SK-N-SH (cell line): ENCODE measurements at regions not wholly inside any gene's neighbourhood (a gene's known extent, or its start where the extent isn't known, plus 50 kb on each side); places are given as distances from the start of the nearest gene placed in this dataset.

Experiments used
- CTCF ChIA-PET: fragments of 300-600, 350-600 bp; formaldehyde crosslinking; extraction: SDS; loops from one replicate; lab custom pipeline; 2021; lab: Yijun Ruan, JAX
- POLR2A ChIA-PET: fragments of 350-600 bp; sonication (Branson Sonifier 250); formaldehyde crosslinking; extraction: SDS; loops from one replicate; lab custom pipeline; 2020; ENCODE audit warnings: antibody characterized with exemption, inconsistent platforms; lab: Yijun Ruan, JAX
- DNase-seq: peaks from one replicate; pipeline ENCODE4 v3.0.0; 2012
- H2AFZ ChIP-seq: fragments of 200-600 bp; sonication (generic); 2 replicates; pipeline ENCODE4 v1.8.1; 2016; ENCODE audit warnings: antibody characterized with exemption, mild to moderate bottlenecking, low read depth
- H3F3A ChIP-seq: fragments of 200-600 bp; sonication (generic); replicated peaks from 2 replicates; pipeline ENCODE3; 2016; ENCODE audit warnings: antibody characterized with exemption, mild to moderate bottlenecking; ENCODE audit not compliant: insufficient read depth
- H3K27ac ChIP-seq, 2 experiments: fragments of 200-500 bp in 1 of 2; fragments of 200-600 bp in 1 of 2; sonication (Bioruptor generic) in 1 of 2; sonication (generic), shearing (Covaris generic) in 1 of 2; 2 replicates each; pipeline versions ENCODE4 v1.5.1 to v1.6.1; 2014 to 2016; ENCODE audit warnings: low read depth in 2 of 2, inconsistent platforms in 1 of 2, low read length in 1 of 2, mild to moderate bottlenecking in 1 of 2, mixed read lengths in 1 of 2
- H3K27me3 ChIP-seq: fragments of 200-600 bp; sonication (generic), shearing (Covaris generic); 2 replicates; pipeline ENCODE4 v1.6.1; 2016; ENCODE audit warnings: mixed run types; ENCODE audit not compliant: insufficient read depth
- H3K36me3 ChIP-seq, 2 experiments: fragments of 200-500 bp in 1 of 2; fragments of 200-600 bp in 1 of 2; sonication (Bioruptor generic) in 1 of 2; sonication (generic) in 1 of 2; replicated peaks in 1 of 2; 2 replicates each; pipeline versions ENCODE3 to v1.5.1; 2014 to 2016; ENCODE audit warnings: low read length in 1 of 2, mild to moderate bottlenecking in 1 of 2; ENCODE audit not compliant: insufficient read depth in 2 of 2, control insufficient read depth in 1 of 2
- H3K4me1 ChIP-seq, 2 experiments: fragments of 200-500 bp in 1 of 2; fragments of 200-600 bp in 1 of 2; sonication (Bioruptor generic) in 1 of 2; sonication (generic), shearing (Covaris generic) in 1 of 2; 2 replicates each; pipeline versions ENCODE4 v1.5.1 to v1.6.1; 2014 to 2016; ENCODE audit warnings: low read depth in 1 of 2, low read length in 1 of 2, mixed run types in 1 of 2; ENCODE audit not compliant: insufficient read depth in 2 of 2, control insufficient read depth in 1 of 2
- H3K4me2 ChIP-seq: fragments of 200-600 bp; sonication (generic), shearing (Covaris generic); 2 replicates; pipeline ENCODE4 v1.6.1; 2017; ENCODE audit warnings: mixed run types
- H3K4me3 ChIP-seq, 2 experiments: fragments of 200-500 bp in 1 of 2; fragments of 200-600 bp in 1 of 2; sonication (Bioruptor generic) in 1 of 2; sonication (generic), shearing (Covaris generic) in 1 of 2; 2 replicates each; pipeline versions ENCODE4 v1.5.1 to v1.8.1; 2014 to 2016; ENCODE audit warnings: low read depth in 2 of 2, inconsistent platforms in 1 of 2, low read length in 1 of 2, mild to moderate bottlenecking in 1 of 2, mixed read lengths in 1 of 2, moderate library complexity in 1 of 2
- H3K79me2 ChIP-seq: fragments of 200-600 bp; sonication (generic); 2 replicates; pipeline ENCODE4 v1.8.1; 2017; ENCODE audit warnings: mild to moderate bottlenecking; ENCODE audit not compliant: insufficient read depth
- H3K9ac ChIP-seq: fragments of 200-600 bp; sonication (generic); 2 replicates; pipeline ENCODE4 v1.6.1; 2017; ENCODE audit warnings: mixed run types
- H3K9me2 ChIP-seq: fragments of 200-600 bp; sonication (generic); 2 replicates; pipeline ENCODE4 v1.6.1; 2017; ENCODE audit warnings: mixed run types
- H3K9me3 ChIP-seq: fragments of 200-600 bp; sonication (generic); 2 replicates; pipeline ENCODE4 v1.6.1; 2017; ENCODE audit warnings: mixed run types, mild to moderate bottlenecking, moderate library complexity
- H4K20me1 ChIP-seq: fragments of 200-600 bp; sonication (generic); 2 replicates; pipeline ENCODE4 v1.6.1; 2017; ENCODE audit warnings: mild to moderate bottlenecking, mixed run types; ENCODE audit not compliant: insufficient read depth
- FOXM1 ChIP-seq: IDR thresholded peaks from 2 replicates; pipeline ENCODE4 v1.4.0; 2012; ENCODE audit warnings: low read depth, mild to moderate bottlenecking
- GABPA ChIP-seq: IDR thresholded peaks from 2 replicates; pipeline ENCODE4 v1.4.0; 2012; ENCODE audit warnings: low read depth, mild to moderate bottlenecking
- MEF2A ChIP-seq: IDR thresholded peaks from 2 replicates; pipeline ENCODE4 v1.4.0; 2012; ENCODE audit warnings: low read depth, borderline replicate concordance
- MXI1 ChIP-seq: IDR thresholded peaks from 2 replicates; pipeline ENCODE4 v1.6.1; 2012; ENCODE audit warnings: mild to moderate bottlenecking, low read depth, low read length, improper control_type of control experiment
- NFIC ChIP-seq: IDR thresholded peaks from 2 replicates; pipeline ENCODE4 v1.4.0; 2012; ENCODE audit warnings: borderline replicate concordance
- NRF1 ChIP-seq: IDR thresholded peaks from 2 replicates; pipeline ENCODE4 v1.6.1; 2012; ENCODE audit warnings: low read depth, mild to moderate bottlenecking, low read length
- POLR2AphosphoS5 ChIP-seq: IDR thresholded peaks from 2 replicates; pipeline ENCODE4 v1.6.1; 2012; ENCODE audit warnings: low read depth, low read length
- RCOR1 ChIP-seq: fragments of 150-350 bp; IDR thresholded peaks from 2 replicates; pipeline ENCODE4 v1.6.1; 2017; ENCODE audit warnings: antibody characterized with exemption, low read length
- RFX5 ChIP-seq: IDR thresholded peaks from 2 replicates; pipeline ENCODE4 v1.6.1; 2012; ENCODE audit warnings: mild to moderate bottlenecking, improper control_type of control experiment, low read length
- SIN3A ChIP-seq: IDR thresholded peaks from 2 replicates; pipeline ENCODE4 v1.6.1; 2012; ENCODE audit warnings: low read depth, mild to moderate bottlenecking, low read length, moderate library complexity, borderline replicate concordance
- USF2 ChIP-seq: fragments of 150-350 bp; IDR thresholded peaks from 2 replicates; pipeline ENCODE4 v1.6.1; 2017; ENCODE audit warnings: antibody characterized with exemption, low read length, low read depth, borderline replicate concordance
- YY1 ChIP-seq: IDR thresholded peaks from 2 replicates; pipeline ENCODE4 v1.4.0; 2012; ENCODE audit warnings: low read depth, mild to moderate bottlenecking
- ZBTB33 ChIP-seq: IDR thresholded peaks from 2 replicates; pipeline ENCODE4 v1.4.0; 2012; ENCODE audit warnings: low read depth, borderline replicate concordance
- WGBS: methylation state at CpG from one replicate; pipeline ENCODE4 v1.1.6; 2017; ENCODE audit warnings: low lambda C conversion rate; 5-methylcytosine and 5-hydroxymethylcytosine counted together
- TF ChIP-seq, protein P1 (sequence below): fragments of 200-600 bp; sonication (generic); IDR thresholded peaks from 2 replicates; pipeline ENCODE4 v1.6.1; 2017; ENCODE audit warnings: antibody characterized with exemption, mild to moderate bottlenecking, moderate library complexity
- TF ChIP-seq, protein P2 (sequence below): fragments of 150-350 bp; IDR thresholded peaks from 2 replicates; pipeline ENCODE4 v1.6.1; 2016; ENCODE audit warnings: mild to moderate bottlenecking, low read depth, low read length
- TF ChIP-seq, protein P3 (sequence below): IDR thresholded peaks from 2 replicates; pipeline ENCODE4 v1.4.0; 2012; ENCODE audit warnings: low read depth

DNA sequence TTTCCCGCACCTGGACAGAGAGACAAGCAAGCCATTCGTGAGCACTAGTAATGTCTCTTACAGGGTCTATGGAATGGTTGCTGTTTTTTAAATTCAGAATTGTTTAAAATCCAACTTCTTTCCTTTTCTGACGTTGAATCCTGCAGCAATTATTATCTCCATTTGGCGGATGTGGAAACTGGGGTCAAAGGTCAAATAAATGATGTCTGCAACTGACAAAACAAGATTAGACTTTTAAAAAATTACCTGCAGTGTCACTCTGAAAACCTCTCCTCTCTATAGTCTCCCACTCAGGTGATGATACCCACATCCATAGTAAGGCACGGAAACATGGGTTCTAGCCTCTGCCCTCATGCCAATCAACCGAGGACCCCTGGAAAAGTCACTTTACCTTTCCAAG lies 142.7 kb upstream of the SMIM23 start (continued):
- no peak for TF ChIP-seq ZBTB33
- TF ChIP-seq NFIC: no peak
- TF ChIP-seq FOXM1: no peak
- no peak for TF ChIP-seq SIN3A
- no peak for TF ChIP-seq NRF1
- no peak for TF ChIP-seq GABPA
- no peak for TF ChIP-seq RCOR1
- no peak for TF ChIP-seq MEF2A
- TF ChIP-seq, protein P1, sequence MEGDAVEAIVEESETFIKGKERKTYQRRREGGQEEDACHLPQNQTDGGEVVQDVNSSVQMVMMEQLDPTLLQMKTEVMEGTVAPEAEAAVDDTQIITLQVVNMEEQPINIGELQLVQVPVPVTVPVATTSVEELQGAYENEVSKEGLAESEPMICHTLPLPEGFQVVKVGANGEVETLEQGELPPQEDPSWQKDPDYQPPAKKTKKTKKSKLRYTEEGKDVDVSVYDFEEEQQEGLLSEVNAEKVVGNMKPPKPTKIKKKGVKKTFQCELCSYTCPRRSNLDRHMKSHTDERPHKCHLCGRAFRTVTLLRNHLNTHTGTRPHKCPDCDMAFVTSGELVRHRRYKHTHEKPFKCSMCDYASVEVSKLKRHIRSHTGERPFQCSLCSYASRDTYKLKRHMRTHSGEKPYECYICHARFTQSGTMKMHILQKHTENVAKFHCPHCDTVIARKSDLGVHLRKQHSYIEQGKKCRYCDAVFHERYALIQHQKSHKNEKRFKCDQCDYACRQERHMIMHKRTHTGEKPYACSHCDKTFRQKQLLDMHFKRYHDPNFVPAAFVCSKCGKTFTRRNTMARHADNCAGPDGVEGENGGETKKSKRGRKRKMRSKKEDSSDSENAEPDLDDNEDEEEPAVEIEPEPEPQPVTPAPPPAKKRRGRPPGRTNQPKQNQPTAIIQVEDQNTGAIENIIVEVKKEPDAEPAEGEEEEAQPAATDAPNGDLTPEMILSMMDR: no peak
- TF ChIP-seq, protein P2, sequence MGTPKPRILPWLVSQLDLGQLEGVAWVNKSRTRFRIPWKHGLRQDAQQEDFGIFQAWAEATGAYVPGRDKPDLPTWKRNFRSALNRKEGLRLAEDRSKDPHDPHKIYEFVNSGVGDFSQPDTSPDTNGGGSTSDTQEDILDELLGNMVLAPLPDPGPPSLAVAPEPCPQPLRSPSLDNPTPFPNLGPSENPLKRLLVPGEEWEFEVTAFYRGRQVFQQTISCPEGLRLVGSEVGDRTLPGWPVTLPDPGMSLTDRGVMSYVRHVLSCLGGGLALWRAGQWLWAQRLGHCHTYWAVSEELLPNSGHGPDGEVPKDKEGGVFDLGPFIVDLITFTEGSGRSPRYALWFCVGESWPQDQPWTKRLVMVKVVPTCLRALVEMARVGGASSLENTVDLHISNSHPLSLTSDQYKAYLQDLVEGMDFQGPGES: no peak
- no peak for TF ChIP-seq USF2
- no peak for TF ChIP-seq YY1
- TF ChIP-seq RFX5: no peak
- TF ChIP-seq, protein P3, sequence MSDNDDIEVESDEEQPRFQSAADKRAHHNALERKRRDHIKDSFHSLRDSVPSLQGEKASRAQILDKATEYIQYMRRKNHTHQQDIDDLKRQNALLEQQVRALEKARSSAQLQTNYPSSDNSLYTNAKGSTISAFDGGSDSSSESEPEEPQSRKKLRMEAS: no peak

GRCh38 chr5:171644536-171644935 lies 141.1 kb upstream of the SMIM23 start:
- H3F3A ChIP-seq: no peaks in the 10 kb centered on the region
- H3K27me3 ChIP-seq: no peaks in the 10 kb centered on the region
- no peaks in the 10 kb centered on the region for H3K9me2 ChIP-seq
- no peak overlapping the region for H3K9ac ChIP-seq
- DNase-seq: peak; percentile 41
- H2AFZ ChIP-seq: no peak overlapping the region
- H3K4me2 ChIP-seq: no peak overlapping the region
- no peak overlapping the region for H3K4me3 ChIP-seq
- CTCF ChIA-PET: interaction anchor here (1.3 to 2.5 kb wide), 4 partner anchors 10 to 226 kb away, joined by 3 to 11 read pairs (median 4); partner anchors contain the start of gene FGF18
- H4K20me1 ChIP-seq: no peaks in the 10 kb centered on the region
- 48% methylated on average over 7 of the region's 10 CpGs for WGBS
- H3K79me2 ChIP-seq: no peaks in the 10 kb centered on the region
- H3K9me3 ChIP-seq: no peaks in the 10 kb centered on the region
- H3K27ac ChIP-seq: no peak overlapping the region
- H3K36me3 ChIP-seq: no peaks in the 10 kb centered on the region
- H3K4me1 ChIP-seq: peaks cover 0 to 6% of the 10 kb centered on the region in 2 experiments; a peak in 1 of 4 replicates
- POLR2A ChIA-PET: no interaction called here
- no peak for TF ChIP-seq POLR2AphosphoS5
- TF ChIP-seq FOXM1: no peak
- TF ChIP-seq MXI1: peak; percentile 68
